Astrocyte (in vitro differentiated cells and primary cell): ENCODE measurements at regions not wholly inside any gene's neighbourhood (a gene's known extent, or its start where the extent isn't known, plus 50 kb on each side); places are given as distances from the start of the nearest gene placed in this dataset.

Experiments used
- CTCF ChIP-seq: IDR thresholded peaks from 2 replicates; pipeline ENCODE4 v1.5.1; 2011; ENCODE audit warnings: low read depth, mild to moderate bottlenecking, inconsistent platforms, low read length, moderate library complexity; ENCODE audit not compliant: insufficient read depth
- EZH2 ChIP-seq: IDR thresholded peaks from 2 replicates; pipeline ENCODE4 v1.6.1; 2012; ENCODE audit warnings: mild to moderate bottlenecking, low read length, inconsistent platforms; ENCODE audit not compliant: insufficient read depth

DNA sequence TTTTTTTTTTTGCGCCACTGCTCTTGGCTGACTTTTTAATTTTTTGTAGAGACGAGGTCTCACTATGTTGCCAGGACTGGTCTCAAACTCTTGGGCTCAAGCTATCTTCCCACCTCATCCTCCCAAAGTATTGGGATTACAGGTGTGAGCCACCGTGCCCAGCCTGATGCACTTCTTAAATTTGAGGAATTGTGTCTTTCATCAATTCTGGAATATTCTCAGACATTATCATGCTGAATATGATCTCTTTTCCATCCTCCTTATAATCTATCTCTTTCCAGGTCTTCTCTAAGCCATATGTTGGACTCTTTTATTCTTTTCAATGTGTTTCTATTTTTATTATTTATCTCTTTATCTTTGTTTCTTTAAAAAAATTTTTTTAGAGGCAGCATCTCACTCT, 196.2 kb upstream of the IER5L start:
- TF ChIP-seq CTCF = no peak
- TF ChIP-seq EZH2 = no peak
